DND-41 (cell line): ENCODE measurements at regions not wholly inside any gene's neighbourhood (a gene's known extent, or its start where the extent isn't known, plus 50 kb on each side); places are given as distances from the start of the nearest gene placed in this dataset.

ENCODE experiments used
- EZH2 ChIP-seq: IDR thresholded peaks from 3 replicates; pipeline ENCODE4 v1.6.1; 2012; ENCODE audit warnings: borderline replicate concordance, low read depth, mild to moderate bottlenecking, moderate library complexity, low read length, inconsistent platforms; ENCODE audit not compliant: severe bottlenecking
- TF ChIP-seq, protein P1 (sequence below): IDR thresholded peaks from 2 replicates; pipeline ENCODE4 v1.5.1; 2012; ENCODE audit warnings: borderline replicate concordance, low read length, moderate library complexity, mild to moderate bottlenecking; ENCODE audit not compliant: poor library complexity, severe bottlenecking; ENCODE audit errors: extremely low read depth

GRCh38 chrX:139198936-139199335 is 331.6 kb upstream of the F9 start:
- no peak for TF ChIP-seq EZH2
- TF ChIP-seq, protein P1, sequence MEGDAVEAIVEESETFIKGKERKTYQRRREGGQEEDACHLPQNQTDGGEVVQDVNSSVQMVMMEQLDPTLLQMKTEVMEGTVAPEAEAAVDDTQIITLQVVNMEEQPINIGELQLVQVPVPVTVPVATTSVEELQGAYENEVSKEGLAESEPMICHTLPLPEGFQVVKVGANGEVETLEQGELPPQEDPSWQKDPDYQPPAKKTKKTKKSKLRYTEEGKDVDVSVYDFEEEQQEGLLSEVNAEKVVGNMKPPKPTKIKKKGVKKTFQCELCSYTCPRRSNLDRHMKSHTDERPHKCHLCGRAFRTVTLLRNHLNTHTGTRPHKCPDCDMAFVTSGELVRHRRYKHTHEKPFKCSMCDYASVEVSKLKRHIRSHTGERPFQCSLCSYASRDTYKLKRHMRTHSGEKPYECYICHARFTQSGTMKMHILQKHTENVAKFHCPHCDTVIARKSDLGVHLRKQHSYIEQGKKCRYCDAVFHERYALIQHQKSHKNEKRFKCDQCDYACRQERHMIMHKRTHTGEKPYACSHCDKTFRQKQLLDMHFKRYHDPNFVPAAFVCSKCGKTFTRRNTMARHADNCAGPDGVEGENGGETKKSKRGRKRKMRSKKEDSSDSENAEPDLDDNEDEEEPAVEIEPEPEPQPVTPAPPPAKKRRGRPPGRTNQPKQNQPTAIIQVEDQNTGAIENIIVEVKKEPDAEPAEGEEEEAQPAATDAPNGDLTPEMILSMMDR, result no peak
